ENCODE measurements at regions not wholly inside any gene's neighbourhood (a gene's known extent, or its start where the extent isn't known, plus 50 kb on each side); places are given as distances from the start of the nearest gene placed in this dataset.

GRCh38 chr4:67286724-67287123 is 258.6 kb downstream of the CENPC start:
- TF ChIP-seq, protein P1, sequence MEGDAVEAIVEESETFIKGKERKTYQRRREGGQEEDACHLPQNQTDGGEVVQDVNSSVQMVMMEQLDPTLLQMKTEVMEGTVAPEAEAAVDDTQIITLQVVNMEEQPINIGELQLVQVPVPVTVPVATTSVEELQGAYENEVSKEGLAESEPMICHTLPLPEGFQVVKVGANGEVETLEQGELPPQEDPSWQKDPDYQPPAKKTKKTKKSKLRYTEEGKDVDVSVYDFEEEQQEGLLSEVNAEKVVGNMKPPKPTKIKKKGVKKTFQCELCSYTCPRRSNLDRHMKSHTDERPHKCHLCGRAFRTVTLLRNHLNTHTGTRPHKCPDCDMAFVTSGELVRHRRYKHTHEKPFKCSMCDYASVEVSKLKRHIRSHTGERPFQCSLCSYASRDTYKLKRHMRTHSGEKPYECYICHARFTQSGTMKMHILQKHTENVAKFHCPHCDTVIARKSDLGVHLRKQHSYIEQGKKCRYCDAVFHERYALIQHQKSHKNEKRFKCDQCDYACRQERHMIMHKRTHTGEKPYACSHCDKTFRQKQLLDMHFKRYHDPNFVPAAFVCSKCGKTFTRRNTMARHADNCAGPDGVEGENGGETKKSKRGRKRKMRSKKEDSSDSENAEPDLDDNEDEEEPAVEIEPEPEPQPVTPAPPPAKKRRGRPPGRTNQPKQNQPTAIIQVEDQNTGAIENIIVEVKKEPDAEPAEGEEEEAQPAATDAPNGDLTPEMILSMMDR (IDR thresholded peaks at IDR 0.05), result no peak
- no peak for TF ChIP-seq POLR2A (IDR thresholded peaks at IDR 0.05)
